CD4-positive, alpha-beta T cell treated with Interleukin-6 for 4 hours (primary cell): ENCODE measurements at regions not wholly inside any gene's neighbourhood (a gene's known extent, or its start where the extent isn't known, plus 50 kb on each side); places are given as distances from the start of the nearest gene placed in this dataset.

Experiments used
- DNase-seq: peaks from one replicate; pipeline ENCODE4 v3.0.0-alpha.2; 2020; ENCODE audit warnings: mixed read lengths

DNA sequence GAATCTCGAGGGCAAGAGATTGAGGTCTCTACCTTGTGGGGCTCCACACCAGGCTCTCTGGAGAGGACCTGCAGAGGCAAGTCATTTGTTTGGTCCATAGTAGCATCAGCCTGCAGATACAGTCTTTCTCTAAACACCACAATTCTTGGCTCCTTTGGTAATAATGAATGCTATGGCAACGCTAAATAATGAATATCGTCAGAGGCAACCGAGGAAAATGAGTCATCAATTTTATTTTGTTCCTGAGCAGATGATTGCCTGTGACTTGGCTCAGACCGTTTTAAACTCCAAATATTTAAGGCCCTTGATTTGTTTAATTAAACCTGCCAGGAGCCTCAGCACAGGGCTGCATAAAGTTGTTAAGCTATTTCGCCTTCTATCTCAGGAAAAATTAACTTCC is 924.1 kb upstream of the TMEM132C start:
- DNase-seq: no peak

DNA sequence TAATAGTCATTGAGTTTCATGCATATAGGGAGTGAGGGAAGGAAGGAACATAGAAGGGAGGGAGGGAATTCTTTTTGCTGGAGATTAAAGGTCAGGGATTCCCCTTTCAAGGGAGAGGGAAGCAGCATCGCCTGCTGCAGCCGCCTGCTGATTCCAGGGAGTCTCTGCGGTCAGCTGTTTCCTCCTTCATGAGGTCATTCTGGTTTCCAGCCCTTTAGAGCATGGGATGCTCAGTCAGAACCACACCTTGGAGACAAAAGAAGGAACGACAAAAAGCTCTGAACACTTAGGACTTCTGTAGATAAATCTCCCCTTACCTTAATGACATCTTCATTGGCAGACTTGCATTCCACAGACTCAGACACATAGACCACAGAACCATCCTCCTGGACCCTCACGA is 923.0 kb upstream of the TMEM132C start:
- no peak for DNase-seq

DNA sequence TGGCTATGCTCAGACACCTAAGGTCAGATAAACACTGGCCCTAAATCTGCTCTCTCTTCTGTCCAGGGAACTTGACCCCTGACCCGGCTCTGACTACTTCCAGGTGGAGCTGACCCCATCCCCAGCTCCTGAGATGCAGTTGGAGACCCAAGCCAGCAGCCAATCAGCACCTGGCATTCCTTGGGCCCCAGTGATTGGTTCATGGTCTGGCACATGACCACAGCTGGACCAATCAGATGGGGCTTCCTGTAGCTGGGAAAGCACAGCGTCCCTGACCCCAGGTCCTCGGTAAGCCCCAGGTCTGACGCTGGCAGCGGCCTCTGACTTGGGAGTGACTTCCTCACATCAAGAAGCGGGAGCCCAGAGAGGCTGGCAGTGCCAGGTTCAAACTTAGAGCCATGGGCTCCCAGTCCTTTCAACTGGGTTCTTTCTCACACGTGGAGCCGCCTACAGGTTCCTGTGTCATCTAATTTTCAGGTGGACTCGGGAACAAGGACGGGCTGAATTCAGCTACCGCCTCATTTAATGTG is 915.4 kb upstream of the TMEM132C start:
- no peak for DNase-seq

DNA sequence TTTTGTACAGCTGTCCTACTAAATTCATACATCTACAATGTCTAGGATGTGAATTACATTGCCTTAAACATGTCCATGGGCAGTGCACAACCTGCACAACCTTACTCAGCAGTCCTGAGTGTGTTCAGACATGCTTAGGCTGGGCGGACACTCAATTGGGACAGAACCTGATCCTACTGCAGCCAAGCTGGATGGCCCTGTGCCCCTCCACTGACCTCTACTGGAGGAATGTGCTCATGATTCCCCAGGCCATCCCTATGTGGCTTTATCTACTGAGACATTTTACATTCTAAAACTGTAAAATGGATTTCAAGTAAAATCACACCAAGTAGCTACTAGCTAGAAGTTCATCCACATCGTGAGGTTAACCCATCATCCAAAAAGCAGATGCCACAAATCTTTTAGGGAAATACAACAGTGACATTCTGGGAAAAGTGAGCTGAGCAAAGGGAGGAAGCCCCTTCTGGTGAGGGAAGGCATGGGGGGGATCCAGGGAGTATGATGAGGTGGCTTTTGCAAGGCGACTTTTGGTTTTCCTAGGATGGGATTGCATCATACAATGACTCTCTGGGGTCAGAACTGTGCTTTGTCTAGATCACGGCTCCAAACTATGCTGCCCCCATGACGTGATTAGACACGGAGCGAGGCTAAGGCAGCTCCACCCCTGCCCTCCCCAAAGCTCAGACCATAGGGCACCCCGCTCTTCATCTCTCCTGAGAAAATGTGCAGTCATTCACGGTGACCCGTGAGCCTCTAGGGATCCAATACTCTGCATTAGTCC is 911.7 kb upstream of the TMEM132C start:
- no peak for DNase-seq

DNA sequence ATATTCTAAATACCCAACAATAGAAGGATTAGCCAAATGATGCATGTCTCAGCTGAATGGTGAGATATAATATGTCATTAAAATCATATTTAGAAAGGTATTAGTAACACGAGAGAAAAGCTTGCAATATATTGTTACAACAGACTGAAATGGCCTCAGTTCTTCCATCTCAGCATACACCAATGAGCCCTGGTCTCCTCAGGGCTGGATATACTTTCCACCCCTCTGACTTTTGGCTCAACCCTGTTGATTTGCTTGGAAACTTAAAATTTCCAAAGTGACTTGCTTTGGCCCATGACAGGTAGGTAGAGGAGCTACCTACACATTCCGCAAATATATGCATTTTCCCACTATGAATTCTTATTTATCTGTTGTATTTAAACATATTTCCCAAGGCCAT is 908.1 kb upstream of the TMEM132C start:
- no peak for DNase-seq

DNA sequence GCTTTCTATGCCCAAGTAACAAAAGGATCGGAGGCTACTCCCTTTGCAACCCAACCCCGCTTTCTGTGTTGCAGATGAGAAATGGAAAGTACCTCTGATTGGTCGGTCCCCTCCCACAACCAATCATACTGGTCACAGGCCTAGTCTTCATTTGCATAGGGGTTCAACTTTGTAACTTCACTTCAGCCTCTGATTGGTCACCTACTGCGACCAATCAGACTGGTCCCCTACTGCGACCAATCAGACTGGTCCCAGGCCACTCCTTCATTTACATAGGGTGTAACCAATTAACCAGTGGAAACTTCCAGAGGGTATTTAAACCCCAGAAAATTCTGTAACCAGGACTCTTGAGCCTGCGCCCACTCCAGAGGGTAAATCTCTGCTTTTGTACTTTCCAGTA is 906.4 kb upstream of the TMEM132C start:
- DNase-seq: no peak

DNA sequence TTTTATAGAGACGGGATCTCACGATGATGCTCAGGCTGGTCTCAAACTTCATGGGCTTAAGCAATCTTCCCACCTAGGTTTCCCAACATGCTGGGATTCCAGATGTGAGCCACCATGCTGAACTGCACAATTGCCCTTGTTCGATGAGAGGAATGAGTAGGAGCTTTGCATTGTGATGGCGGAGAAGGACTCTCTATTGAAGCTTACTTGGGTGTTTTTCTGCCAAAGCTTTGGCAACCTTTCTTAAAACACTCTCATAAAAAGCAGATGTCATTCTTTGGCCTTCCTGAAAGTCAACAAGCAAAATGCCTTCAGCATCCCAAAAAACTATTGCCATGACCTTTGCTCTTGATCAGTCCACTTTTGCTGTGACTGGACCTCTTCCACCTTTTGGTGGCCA is 904.8 kb upstream of the TMEM132C start:
- no peak for DNase-seq

DNA sequence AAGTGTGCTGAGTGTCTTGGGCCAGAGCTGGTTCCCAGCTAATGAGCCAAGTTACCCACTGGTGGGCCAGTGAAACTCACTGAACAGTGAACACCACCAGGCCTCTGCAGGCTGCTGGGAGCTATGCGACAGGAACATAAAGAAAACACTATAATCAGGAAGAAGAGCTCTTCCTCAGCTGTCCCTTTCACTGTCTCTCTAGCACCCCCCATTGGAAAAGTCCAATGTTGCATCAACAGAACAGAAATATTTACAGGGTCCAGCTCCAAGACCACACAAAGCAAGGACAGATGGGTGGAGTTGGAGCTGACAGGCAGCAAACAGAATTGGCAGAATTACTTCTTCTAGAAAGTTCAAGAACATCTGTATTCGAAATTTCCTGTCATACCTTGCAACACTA is 903.6 kb upstream of the TMEM132C start:
- DNase-seq: no peak

DNA sequence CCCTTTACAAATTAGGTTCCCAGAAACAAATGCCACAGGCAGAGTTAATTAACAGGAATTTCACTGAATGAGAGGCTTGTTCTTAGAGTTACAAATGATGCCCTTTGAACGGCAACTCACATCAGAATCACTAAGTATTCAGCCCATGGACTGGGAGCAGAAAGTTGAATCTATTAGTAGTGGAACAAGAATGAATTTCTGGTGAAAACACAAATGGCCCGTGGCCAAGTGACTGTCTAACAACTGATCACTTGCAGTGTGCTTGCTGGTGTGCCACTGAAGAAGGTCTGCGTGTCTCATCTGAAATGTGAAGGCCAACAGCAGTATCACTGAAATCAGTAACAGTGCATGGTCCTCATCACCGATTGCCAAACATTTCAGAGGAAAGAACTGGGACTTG is 893.4 kb upstream of the TMEM132C start:
- no peak for DNase-seq

DNA sequence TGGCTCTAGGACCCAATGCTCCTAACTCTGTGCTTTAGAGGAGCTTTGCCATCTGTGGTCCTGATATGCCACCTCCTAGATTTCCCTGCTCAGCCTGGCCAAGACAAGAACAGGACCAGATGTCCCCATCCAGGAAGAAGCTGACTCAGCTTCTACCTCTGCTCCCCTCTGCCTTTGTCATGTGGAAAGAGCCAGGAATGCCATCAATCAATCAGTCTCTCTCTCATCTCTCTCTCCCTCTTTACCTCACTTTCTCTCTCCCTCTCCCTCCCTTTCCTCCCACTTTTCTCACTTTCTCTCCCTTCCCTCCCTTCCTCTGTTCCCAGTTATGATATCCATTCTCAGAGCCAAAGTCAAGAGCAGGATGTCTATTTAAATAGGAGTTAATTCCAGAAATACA is 892.5 kb upstream of the TMEM132C start:
- no peak for DNase-seq

DNA sequence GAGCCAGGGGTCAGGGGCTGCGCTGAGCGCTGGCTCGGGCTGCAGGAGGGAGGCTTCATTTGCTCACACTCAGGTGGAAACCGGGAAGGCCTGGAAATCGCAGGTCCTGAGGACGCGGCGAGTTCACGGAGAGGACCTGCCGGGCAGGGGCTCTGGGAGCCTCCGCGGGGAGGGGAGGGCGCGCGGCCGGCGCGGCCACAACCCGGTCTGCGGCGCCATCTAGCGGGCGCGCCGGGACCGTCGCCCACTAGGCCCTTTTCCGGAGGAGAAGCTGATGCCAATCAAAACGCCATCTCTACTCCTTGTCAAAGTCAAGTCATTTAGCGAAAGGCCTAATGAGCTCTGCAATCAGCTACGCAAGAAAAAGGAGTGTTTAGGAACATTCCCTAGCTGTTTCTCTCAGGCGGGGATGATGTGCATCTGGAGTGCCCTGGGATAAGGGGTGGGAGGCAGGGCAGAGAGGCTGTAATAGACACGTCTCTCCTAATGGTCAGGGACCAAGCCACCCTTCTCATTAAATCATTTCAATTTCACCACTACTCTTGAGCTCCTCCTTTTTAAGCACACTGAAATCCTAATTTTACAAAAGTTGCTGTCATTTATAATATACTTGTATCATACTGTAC is 885.8 kb upstream of the TMEM132C start:
- DNase-seq: peak; percentile 18

DNA sequence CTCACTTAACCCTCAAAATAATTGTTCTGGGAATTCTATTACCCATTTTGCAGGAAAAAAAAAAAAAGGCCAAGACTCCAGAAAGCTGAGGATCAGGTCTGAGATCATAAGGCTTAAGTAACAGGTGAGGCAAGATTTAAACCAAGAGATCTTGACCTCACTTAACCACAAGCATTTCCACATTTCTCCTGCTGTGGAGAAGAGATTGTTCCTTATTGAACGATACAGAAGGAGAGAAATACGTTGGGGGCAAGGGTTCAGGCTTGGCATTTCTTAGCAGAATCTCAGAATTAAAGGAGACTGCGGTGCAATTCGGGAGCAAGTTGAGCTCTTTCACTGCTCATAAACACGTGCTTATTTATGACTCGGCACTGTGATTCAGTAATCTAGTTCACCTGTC is 885.3 kb upstream of the TMEM132C start:
- DNase-seq: no peak

DNA sequence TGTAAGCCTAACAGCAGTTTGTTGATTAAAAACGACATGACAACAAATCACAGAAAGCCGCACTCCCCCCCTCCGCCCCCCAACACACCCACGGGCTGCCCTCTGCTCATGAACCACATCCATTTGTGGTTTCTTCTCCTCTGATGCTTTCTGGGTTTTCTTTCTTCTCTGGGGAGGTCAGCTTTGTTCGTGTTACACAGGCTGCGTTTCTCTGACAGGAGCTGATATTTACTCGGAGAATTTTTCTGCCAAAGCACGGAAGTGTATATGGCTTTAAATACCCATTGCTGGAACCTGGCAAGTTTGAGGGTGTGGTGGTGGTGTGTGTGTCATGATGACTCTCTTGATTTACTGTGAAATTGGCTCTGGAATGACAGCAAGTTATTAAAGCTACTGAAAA is 883.7 kb upstream of the TMEM132C start:
- no peak for DNase-seq

DNA sequence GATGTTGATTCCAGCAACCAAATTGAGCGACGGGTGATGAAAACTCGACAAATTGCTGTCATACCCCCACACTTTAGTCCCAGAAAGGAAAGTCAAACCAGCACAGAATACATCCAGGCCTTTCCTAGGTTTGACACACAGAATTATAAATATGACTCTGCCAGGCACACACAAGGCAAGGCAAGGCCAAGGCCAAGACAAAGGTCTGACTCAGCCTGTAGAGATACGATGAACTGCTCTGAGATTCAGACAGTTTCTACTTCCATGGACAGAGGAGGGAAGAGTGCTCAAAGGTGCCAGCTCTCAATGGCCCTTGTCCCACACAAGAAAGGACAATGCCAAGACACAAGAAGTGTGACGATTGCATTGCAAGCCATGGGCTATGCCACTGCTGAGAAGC is 880.2 kb upstream of the TMEM132C start:
- no peak for DNase-seq

DNA sequence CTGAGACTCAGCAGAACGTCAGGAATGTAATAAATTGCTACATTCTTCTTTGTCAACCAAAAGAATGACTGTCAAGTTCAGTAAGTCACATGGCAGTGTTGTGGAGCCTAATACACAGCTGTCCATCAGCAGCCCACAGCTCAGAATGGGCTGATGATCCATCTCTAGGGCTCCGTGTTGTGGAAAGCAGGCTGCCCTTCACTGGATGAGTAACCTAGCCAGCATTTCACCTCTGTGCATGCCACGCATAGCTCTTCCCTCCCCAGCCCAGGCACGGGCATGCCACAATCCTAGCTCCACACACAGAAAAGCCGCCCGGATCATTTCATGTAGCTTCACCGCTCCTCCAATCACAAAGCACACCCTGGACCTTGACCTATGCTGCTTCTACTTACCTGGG is 878.0 kb upstream of the TMEM132C start:
- DNase-seq: no peak

DNA sequence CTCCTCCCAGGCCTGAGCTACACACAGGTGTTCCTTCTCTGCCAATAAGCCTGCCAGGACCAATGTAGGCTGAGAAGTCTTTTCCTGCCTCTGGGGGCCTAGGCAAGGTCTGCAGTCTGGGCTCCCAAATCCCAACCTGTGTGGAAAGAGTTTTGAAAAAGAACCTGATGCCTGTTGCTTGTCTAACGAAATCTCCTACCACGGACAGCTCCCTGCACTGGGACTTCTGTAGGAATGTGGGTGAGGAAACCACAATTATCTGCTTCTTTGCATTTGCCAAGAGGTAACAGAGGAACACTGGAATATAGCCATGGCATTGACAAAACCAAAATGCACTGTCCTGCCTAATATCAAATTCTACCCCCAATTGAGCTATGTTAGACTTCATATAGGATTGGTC is 877.0 kb upstream of the TMEM132C start:
- no peak for DNase-seq

DNA sequence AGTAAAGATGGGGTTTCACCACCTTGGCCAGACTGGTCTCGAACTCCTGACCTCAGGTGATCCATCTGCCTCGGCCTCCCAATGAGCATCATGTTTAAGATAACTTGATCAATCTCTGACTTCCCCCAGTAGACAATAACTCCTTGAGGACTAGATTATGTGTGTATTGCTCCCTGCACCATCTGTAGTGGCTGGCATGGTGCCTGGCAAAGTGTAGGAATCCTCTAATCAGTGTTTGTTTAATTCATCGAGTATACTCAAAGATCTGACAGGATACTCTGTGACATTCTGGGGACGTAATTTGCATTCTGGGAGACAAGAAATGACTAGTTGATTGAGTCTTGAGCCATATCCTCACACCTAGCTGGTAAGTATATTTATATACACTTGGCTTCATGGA is 873.5 kb upstream of the TMEM132C start:
- no peak for DNase-seq

DNA sequence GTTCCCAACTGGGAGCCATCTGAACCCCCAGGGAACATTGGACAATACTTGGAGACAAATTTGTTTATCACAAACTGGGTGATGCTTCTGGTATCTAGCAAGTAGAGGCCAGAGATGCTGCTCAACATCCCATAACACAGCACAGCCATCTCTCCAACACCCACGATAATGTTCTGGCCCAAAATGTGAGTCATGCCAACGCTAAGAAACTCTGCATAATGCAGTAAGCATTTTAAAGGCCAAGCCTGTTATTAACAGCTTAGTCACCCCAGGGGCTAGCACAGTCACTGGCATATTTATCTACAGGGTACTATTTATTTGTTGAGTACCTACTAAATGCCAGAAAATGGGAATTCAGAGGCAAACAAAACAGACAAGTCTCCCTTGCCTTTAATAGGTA is 873.1 kb upstream of the TMEM132C start:
- DNase-seq: no peak

DNA sequence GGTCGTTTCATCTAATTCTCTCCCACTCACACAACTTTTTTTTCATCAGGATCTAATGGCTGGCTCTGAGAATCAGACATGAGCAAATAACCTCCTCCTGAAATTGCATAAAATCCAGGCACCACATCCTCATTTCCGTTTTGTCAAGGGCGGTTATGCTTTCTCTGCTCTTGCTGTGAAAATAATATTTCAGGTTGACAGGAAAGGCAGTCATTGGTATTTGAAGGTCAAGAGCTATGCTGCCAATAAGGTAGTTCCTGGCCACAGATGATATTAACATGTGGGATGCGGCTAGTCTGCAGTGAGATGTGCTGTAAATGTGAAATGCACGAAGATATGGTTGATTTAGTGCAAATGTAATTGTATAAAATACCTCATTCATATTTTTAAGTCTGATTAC is 870.2 kb upstream of the TMEM132C start:
- no peak for DNase-seq

DNA sequence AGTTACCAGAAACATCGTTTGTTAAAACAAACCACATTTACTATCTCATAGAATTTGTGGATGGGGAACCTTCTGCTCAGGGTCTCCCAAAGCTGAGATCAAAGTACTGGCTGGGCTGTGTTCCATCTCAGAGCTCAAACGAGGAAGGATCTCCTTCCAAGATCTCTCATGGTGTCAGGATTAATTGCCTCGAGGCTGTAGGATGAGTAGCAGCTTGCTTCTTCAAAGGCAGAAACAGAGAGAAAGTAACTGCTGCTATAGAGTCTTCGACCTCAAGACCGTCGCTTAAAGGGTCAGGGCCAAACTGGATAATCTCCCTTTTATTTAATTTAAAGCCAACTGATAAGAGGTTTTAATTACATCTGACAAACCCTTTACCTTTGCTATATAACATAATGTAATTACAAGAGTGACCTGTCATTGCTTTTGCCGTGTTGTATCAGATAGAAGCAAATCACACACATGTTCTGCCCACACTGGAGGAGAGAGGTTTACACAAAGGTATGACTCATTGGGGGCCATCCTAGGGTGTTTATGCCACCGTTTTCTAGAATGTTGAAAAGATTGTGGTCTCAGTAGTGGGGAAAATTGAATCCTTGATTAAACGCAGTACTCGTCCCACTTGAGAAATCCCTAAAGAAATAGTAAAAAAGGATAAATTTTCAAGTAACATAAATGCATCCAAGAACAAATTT is 868.8 kb upstream of the TMEM132C start:
- DNase-seq: no peak

DNA sequence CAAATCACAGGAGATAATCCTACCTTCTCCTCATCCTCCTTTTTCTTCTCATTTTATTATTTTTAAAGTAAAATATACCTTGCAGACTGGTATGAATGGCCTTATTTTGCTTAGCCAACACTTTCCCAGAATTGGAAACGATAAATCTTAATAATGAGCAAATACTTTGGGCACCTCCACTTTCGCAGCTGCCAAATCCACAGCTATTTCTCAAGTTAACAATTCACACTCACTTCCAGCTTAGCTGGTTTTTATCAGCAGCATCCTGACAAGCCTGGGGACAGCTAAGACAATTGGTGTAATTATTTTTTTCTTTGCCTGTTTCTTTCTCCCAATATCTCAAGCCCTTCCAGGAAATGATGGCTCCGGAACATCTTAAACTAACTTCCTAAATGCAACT is 867.5 kb upstream of the TMEM132C start:
- no peak for DNase-seq

DNA sequence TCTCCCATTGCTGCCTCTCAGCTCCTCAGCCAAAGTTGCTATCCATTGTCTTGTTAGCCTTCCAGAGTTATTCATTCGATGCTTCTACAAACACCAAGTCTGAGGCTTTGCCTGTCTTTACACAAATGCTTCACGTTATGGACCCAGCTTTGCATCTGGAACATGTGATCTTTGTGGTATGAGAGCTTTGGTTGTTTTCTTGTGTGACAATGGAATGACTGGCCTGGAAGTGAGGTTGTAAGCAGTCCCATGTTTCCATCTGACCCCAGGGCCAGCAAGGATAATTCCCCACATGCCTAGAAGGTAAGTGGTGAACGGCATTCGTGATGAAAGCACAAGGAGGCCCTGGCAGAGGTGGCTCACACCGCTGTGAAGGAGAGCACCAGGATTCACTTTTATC is 866.7 kb upstream of the TMEM132C start:
- no peak for DNase-seq

DNA sequence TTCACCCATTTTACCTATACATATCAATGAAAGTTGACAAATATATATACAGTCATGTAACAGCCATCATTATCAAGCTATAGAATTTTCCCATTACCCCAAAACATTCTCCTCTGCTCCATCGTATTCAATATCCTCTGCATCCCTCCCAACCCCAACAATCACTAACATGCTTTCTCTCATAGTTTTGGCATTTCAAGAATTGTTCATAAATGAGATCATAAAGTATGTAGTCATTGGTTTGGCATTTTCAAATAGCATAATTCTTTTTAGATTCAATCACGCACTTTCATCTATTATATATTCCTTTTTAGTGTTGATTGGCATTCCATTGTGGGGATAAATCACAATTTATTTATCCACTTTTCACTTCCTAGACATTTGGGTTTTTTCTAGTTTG is 866.0 kb upstream of the TMEM132C start:
- no peak for DNase-seq

DNA sequence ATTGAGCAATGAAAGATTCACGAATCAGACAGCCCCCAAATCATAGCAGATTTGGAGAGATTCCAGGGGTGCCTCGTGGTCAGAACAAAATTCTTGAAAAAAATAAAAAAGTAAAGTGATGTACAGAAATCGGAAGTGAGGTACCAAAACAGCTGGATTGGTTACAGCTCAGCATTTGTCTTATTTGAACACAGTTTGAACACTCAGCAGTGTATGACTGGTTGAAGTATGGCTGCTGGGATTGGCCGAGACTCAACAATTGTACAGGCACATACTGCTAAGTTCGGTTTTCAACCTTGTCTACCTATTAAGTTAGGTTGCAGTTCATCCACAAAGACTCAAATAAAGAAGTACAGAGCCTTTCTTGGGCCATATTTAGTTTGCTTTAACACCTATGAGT is 865.4 kb upstream of the TMEM132C start:
- no peak for DNase-seq
